ENCODE measurements at regions not wholly inside any gene's neighbourhood (a gene's known extent, or its start where the extent isn't known, plus 50 kb on each side); places are given as distances from the start of the nearest gene placed in this dataset.

DNA sequence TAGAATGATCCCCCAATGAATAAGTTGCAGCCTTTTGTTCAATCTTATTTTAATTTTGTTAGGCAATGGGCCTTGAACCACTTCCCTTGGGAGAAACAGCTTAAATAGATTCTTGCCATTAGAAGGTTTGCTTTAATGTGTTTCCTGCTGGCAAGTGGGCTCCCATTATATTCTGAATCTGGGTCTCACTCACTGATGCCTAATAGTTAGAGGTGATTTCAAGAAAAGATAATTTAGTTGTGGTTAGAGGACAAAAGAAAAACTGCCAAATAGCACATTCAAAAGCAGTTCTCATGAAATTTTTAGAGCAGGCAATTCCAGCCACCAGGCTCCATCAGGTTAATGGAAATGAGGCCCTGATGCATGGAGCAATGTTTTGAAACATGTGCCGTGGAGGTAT, 362.6 kb upstream of the CHORDC1 start:
- TF ChIP-seq, protein P1, sequence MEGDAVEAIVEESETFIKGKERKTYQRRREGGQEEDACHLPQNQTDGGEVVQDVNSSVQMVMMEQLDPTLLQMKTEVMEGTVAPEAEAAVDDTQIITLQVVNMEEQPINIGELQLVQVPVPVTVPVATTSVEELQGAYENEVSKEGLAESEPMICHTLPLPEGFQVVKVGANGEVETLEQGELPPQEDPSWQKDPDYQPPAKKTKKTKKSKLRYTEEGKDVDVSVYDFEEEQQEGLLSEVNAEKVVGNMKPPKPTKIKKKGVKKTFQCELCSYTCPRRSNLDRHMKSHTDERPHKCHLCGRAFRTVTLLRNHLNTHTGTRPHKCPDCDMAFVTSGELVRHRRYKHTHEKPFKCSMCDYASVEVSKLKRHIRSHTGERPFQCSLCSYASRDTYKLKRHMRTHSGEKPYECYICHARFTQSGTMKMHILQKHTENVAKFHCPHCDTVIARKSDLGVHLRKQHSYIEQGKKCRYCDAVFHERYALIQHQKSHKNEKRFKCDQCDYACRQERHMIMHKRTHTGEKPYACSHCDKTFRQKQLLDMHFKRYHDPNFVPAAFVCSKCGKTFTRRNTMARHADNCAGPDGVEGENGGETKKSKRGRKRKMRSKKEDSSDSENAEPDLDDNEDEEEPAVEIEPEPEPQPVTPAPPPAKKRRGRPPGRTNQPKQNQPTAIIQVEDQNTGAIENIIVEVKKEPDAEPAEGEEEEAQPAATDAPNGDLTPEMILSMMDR (IDR thresholded peaks at IDR 0.05): no peak
- TF ChIP-seq EP300 (IDR thresholded peaks at IDR 0.05) (no peak), POLR2A (IDR thresholded peaks at IDR 0.05) (no peak)

All from ovary (tissue), 3 donors.